ENCODE measurements at regions not wholly inside any gene's neighbourhood (a gene's known extent, or its start where the extent isn't known, plus 50 kb on each side); places are given as distances from the start of the nearest gene placed in this dataset.

DNA sequence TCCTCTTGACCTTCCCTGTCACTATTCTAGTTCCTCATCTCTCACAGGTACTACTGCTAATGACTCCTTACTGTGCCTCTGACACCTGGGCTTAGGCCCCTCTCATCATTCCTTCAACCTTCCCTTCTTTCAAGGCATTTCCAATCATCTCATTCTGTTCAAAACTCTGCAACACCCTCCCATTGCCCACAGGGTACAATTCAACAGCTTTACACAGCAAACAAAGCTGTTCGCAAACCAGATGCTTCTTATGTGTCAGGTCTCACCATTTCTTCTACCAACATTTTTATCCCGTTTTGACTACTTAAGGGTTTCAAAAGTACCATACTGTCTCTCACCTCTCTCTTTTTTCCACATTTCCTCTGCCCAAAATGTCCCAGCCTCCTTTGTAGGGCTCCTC is 84.4 kb upstream of the ID4 start:
- ChIA-PET POLR2A (ENCODE audit: unreplicated experiment) (no interaction called here), CTCF (no interaction called here)
- DNase-seq (no peak), ATAC-seq (ENCODE audit: low read depth) (no peak)
- no peak overlapping the region for H3K56ac ChIP-seq (ENCODE audit: extremely low read depth, insufficient read depth, low read length)
- H2AK5ac ChIP-seq (ENCODE audit: low read depth, low read length) = no peak overlapping the region
- intact Hi-C loops (cut with micrococcal nuclease) = no loop called here
- no peaks in the 10 kb centered on the region for H3K27me3 ChIP-seq (ENCODE audit: control insufficient read depth, insufficient read depth, low read length)
- no peak overlapping the region for H3K14ac ChIP-seq (replicated peaks; ENCODE audit: low read depth, low read length)
- 78% methylated on average over 2 of the region's 2 CpGs; no CpG with 5 or more reads in 1 of the 2 experiments for WGBS, 2 experiments (ENCODE audit: extremely low coverage in 2 of 2, insufficient read length in 1 of 2)
- no peaks in the 10 kb centered on the region for H3K36me3 ChIP-seq (ENCODE audit: control insufficient read depth, insufficient read depth, low read length)
- no peak overlapping the region for H4K91ac ChIP-seq (ENCODE audit: insufficient read depth, low read depth, low read length)
- no peaks in the 10 kb centered on the region for H4K20me1 ChIP-seq (ENCODE audit: insufficient read depth, low read length)
- H2BK15ac ChIP-seq (ENCODE audit: low read depth, low read length) = no peak overlapping the region
- no peak overlapping the region for H2AK9ac ChIP-seq (replicated peaks; ENCODE audit: low read depth, low read length, poor library complexity)
- in situ Hi-C loops (cut with MboI; ENCODE audit: low sequenced_read_pairs) = no loop called here
- H3K23ac ChIP-seq (ENCODE audit: low read depth, low read length) = no peak overlapping the region
- no peak overlapping the region for H2BK120ac ChIP-seq (ENCODE audit: low read depth, low read length)
- TF ChIP-seq RAD21 (IDR thresholded peaks at IDR 0.05; ENCODE audit: low read length) = no peak
- no peak for TF ChIP-seq SMC3 (IDR thresholded peaks at IDR 0.05; ENCODE audit: low read depth, low read length)
- no peak for TF ChIP-seq RCOR1 (IDR thresholded peaks at IDR 0.05; ENCODE audit: insufficient replicate concordance, low read length)
- TF ChIP-seq NFE2L2 (IDR thresholded peaks at IDR 0.05; ENCODE audit: low read depth, low read length) = no peak
- H3K4me3 ChIP-seq (ENCODE audit: insufficient read depth, low read depth, low read length) = no peak overlapping the region
- peaks cover 4% of the 10 kb centered on the region; the same call in 1 of the 2 replicates for H3K4me1 ChIP-seq (ENCODE audit: control insufficient read depth, insufficient read depth, low read length)
- no peak overlapping the region for H3K4me2 ChIP-seq (ENCODE audit: low read depth, low read length)
- dilution Hi-C loops (cut with HindIII; ENCODE audit: low sequenced_read_pairs, unreplicated experiment) = no loop called here
- H4K8ac ChIP-seq (ENCODE audit: low read depth in 2 of 2, low read length in 2 of 2) = no peak overlapping the region
- no peaks in the 10 kb centered on the region for H3K79me1 ChIP-seq (ENCODE audit: low read depth in 1 of 2, low read length in 2 of 2)
- H4K5ac ChIP-seq (ENCODE audit: low read depth, low read length) = no peak overlapping the region
- no peak overlapping the region for H3K4ac ChIP-seq (ENCODE audit: low read depth, low read length)
- H2BK5ac ChIP-seq (ENCODE audit: low read depth, low read length, poor library complexity, severe bottlenecking) = no peak overlapping the region
- H3K9me1 ChIP-seq (ENCODE audit: insufficient read depth, low read length) = no peaks in the 10 kb centered on the region
- H2BK20ac ChIP-seq (ENCODE audit: low read depth, low read length) = no peak overlapping the region
- H3K27ac ChIP-seq (ENCODE audit: insufficient read depth, low read length) = no peak overlapping the region
- no peak overlapping the region for H3K9ac ChIP-seq (ENCODE audit: low read depth, low read length)
- H3K18ac ChIP-seq (ENCODE audit: low read depth, low read length) = no peak overlapping the region
- H2AFZ ChIP-seq (replicated peaks; ENCODE audit: low read length, poor library complexity) = no peak overlapping the region
- H3K9me3 ChIP-seq (ENCODE audit: control insufficient read depth, insufficient read depth, low read length) = no peaks in the 10 kb centered on the region
- BruUV-seq (replicated peaks) = no TSS peak

All from IMR-90 (cell line).